SK-N-SH (cell line): ENCODE measurements at regions not wholly inside any gene's neighbourhood (a gene's known extent, or its start where the extent isn't known, plus 50 kb on each side); places are given as distances from the start of the nearest gene placed in this dataset.

ENCODE experiments used
- CTCF ChIA-PET: fragments of 300-600, 350-600 bp; formaldehyde crosslinking; extraction: SDS; loops from one replicate; lab custom pipeline; 2021; lab: Yijun Ruan, JAX
- POLR2A ChIA-PET: fragments of 350-600 bp; sonication (Branson Sonifier 250); formaldehyde crosslinking; extraction: SDS; loops from one replicate; lab custom pipeline; 2020; ENCODE audit warnings: antibody characterized with exemption, inconsistent platforms; lab: Yijun Ruan, JAX
- DNase-seq: peaks from one replicate; pipeline ENCODE4 v3.0.0; 2012
- H2AFZ ChIP-seq: fragments of 200-600 bp; sonication (generic); 2 replicates; pipeline ENCODE4 v1.8.1; 2016; ENCODE audit warnings: antibody characterized with exemption, mild to moderate bottlenecking, low read depth
- H3F3A ChIP-seq: fragments of 200-600 bp; sonication (generic); replicated peaks from 2 replicates; pipeline ENCODE3; 2016; ENCODE audit warnings: antibody characterized with exemption, mild to moderate bottlenecking; ENCODE audit not compliant: insufficient read depth
- H3K27ac ChIP-seq, 2 experiments: fragments of 200-500 bp in 1 of 2; fragments of 200-600 bp in 1 of 2; sonication (Bioruptor generic) in 1 of 2; sonication (generic), shearing (Covaris generic) in 1 of 2; 2 replicates each; pipeline versions ENCODE4 v1.5.1 to v1.6.1; 2014 to 2016; ENCODE audit warnings: low read depth in 2 of 2, inconsistent platforms in 1 of 2, low read length in 1 of 2, mild to moderate bottlenecking in 1 of 2, mixed read lengths in 1 of 2
- H3K27me3 ChIP-seq: fragments of 200-600 bp; sonication (generic), shearing (Covaris generic); 2 replicates; pipeline ENCODE4 v1.6.1; 2016; ENCODE audit warnings: mixed run types; ENCODE audit not compliant: insufficient read depth
- H3K36me3 ChIP-seq, 2 experiments: fragments of 200-500 bp in 1 of 2; fragments of 200-600 bp in 1 of 2; sonication (Bioruptor generic) in 1 of 2; sonication (generic) in 1 of 2; replicated peaks in 1 of 2; 2 replicates each; pipeline versions ENCODE3 to v1.5.1; 2014 to 2016; ENCODE audit warnings: low read length in 1 of 2, mild to moderate bottlenecking in 1 of 2; ENCODE audit not compliant: insufficient read depth in 2 of 2, control insufficient read depth in 1 of 2
- H3K4me1 ChIP-seq, 2 experiments: fragments of 200-500 bp in 1 of 2; fragments of 200-600 bp in 1 of 2; sonication (Bioruptor generic) in 1 of 2; sonication (generic), shearing (Covaris generic) in 1 of 2; 2 replicates each; pipeline versions ENCODE4 v1.5.1 to v1.6.1; 2014 to 2016; ENCODE audit warnings: low read depth in 1 of 2, low read length in 1 of 2, mixed run types in 1 of 2; ENCODE audit not compliant: insufficient read depth in 2 of 2, control insufficient read depth in 1 of 2
- H3K4me2 ChIP-seq: fragments of 200-600 bp; sonication (generic), shearing (Covaris generic); 2 replicates; pipeline ENCODE4 v1.6.1; 2017; ENCODE audit warnings: mixed run types
- H3K4me3 ChIP-seq, 2 experiments: fragments of 200-500 bp in 1 of 2; fragments of 200-600 bp in 1 of 2; sonication (Bioruptor generic) in 1 of 2; sonication (generic), shearing (Covaris generic) in 1 of 2; 2 replicates each; pipeline versions ENCODE4 v1.5.1 to v1.8.1; 2014 to 2016; ENCODE audit warnings: low read depth in 2 of 2, inconsistent platforms in 1 of 2, low read length in 1 of 2, mild to moderate bottlenecking in 1 of 2, mixed read lengths in 1 of 2, moderate library complexity in 1 of 2
- H3K79me2 ChIP-seq: fragments of 200-600 bp; sonication (generic); 2 replicates; pipeline ENCODE4 v1.8.1; 2017; ENCODE audit warnings: mild to moderate bottlenecking; ENCODE audit not compliant: insufficient read depth
- H3K9ac ChIP-seq: fragments of 200-600 bp; sonication (generic); 2 replicates; pipeline ENCODE4 v1.6.1; 2017; ENCODE audit warnings: mixed run types
- H3K9me2 ChIP-seq: fragments of 200-600 bp; sonication (generic); 2 replicates; pipeline ENCODE4 v1.6.1; 2017; ENCODE audit warnings: mixed run types
- H3K9me3 ChIP-seq: fragments of 200-600 bp; sonication (generic); 2 replicates; pipeline ENCODE4 v1.6.1; 2017; ENCODE audit warnings: mixed run types, mild to moderate bottlenecking, moderate library complexity
- H4K20me1 ChIP-seq: fragments of 200-600 bp; sonication (generic); 2 replicates; pipeline ENCODE4 v1.6.1; 2017; ENCODE audit warnings: mild to moderate bottlenecking, mixed run types; ENCODE audit not compliant: insufficient read depth
- CHD2 ChIP-seq: fragments of 150-350 bp; IDR thresholded peaks from 2 replicates; pipeline ENCODE4 v1.6.1; 2018; ENCODE audit warnings: low read length; ENCODE audit not compliant: partially characterized antibody
- EP300 ChIP-seq, 2 experiments: IDR thresholded peaks; 2 replicates each; pipeline versions ENCODE4 v1.4.0 to v1.6.1; 2012; ENCODE audit warnings: borderline replicate concordance in 1 of 2, low read depth in 1 of 2, low read length in 1 of 2
- EZH2phosphoT487 ChIP-seq: fragments of 200-600 bp; sonication (generic); IDR thresholded peaks from 2 replicates; pipeline ENCODE4 v1.6.1; 2017; ENCODE audit warnings: low read depth, mixed run types, mild to moderate bottlenecking, antibody characterized with exemption, moderate library complexity, borderline replicate concordance
- FOSL2 ChIP-seq: IDR thresholded peaks from 2 replicates; pipeline ENCODE4 v1.4.0; 2012; ENCODE audit warnings: low read depth, mild to moderate bottlenecking, moderate library complexity, borderline replicate concordance
- FOXJ3 ChIP-seq: sonication (generic); formaldehyde crosslinking; IDR thresholded peaks from 2 replicates; pipeline ENCODE4 v1.5.1; 2020; ENCODE audit warnings: mild to moderate bottlenecking, missing genetic modification reagents
- GABPA ChIP-seq: IDR thresholded peaks from 2 replicates; pipeline ENCODE4 v1.4.0; 2012; ENCODE audit warnings: low read depth, mild to moderate bottlenecking
- GATA2 ChIP-seq: sonication (generic); formaldehyde crosslinking; IDR thresholded peaks from 2 replicates; pipeline ENCODE4 v1.5.0; 2020; ENCODE audit warnings: mild to moderate bottlenecking, missing genetic modification reagents
- IRF3 ChIP-seq: fragments of 150-350 bp; IDR thresholded peaks from 2 replicates; pipeline ENCODE4 v1.6.1; 2016; ENCODE audit warnings: mild to moderate bottlenecking, low read depth, low read length
- JUND ChIP-seq: IDR thresholded peaks from 2 replicates; pipeline ENCODE4 v1.4.0; 2012
- MAX ChIP-seq: IDR thresholded peaks from 2 replicates; pipeline ENCODE4 v1.4.0; 2012; ENCODE audit warnings: low read depth
- NRF1 ChIP-seq: IDR thresholded peaks from 2 replicates; pipeline ENCODE4 v1.6.1; 2012; ENCODE audit warnings: low read depth, mild to moderate bottlenecking, low read length
- PBX3 ChIP-seq: IDR thresholded peaks from 2 replicates; pipeline ENCODE4; 2012
- POLR2AphosphoS5 ChIP-seq: IDR thresholded peaks from 2 replicates; pipeline ENCODE4 v1.6.1; 2012; ENCODE audit warnings: low read depth, low read length
- RCOR1 ChIP-seq: fragments of 150-350 bp; IDR thresholded peaks from 2 replicates; pipeline ENCODE4 v1.6.1; 2017; ENCODE audit warnings: antibody characterized with exemption, low read length
- REST ChIP-seq: IDR thresholded peaks from 2 replicates; pipeline ENCODE4 v1.6.1; 2012; ENCODE audit warnings: mild to moderate bottlenecking, low read depth, low read length, moderate library complexity
- RFX5 ChIP-seq: IDR thresholded peaks from 2 replicates; pipeline ENCODE4 v1.6.1; 2012; ENCODE audit warnings: mild to moderate bottlenecking, improper control_type of control experiment, low read length
- RXRA ChIP-seq: IDR thresholded peaks from 2 replicates; pipeline ENCODE4 v1.4.0; 2012; ENCODE audit warnings: low read depth, mild to moderate bottlenecking, borderline replicate concordance
- SMC3 ChIP-seq: IDR thresholded peaks from 2 replicates; pipeline ENCODE4 v1.6.1; 2012; ENCODE audit warnings: low read depth, low read length, improper control_type of control experiment
- TAF1 ChIP-seq: IDR thresholded peaks from 2 replicates; pipeline ENCODE4 v1.6.1; 2012; ENCODE audit warnings: low read depth, mild to moderate bottlenecking, low read length, moderate library complexity, borderline replicate concordance
- TCF12 ChIP-seq: IDR thresholded peaks from 2 replicates; pipeline ENCODE4 v1.4.0; 2012
- USF1 ChIP-seq: IDR thresholded peaks from 2 replicates; pipeline ENCODE4 v1.4.0; 2012; ENCODE audit warnings: low read depth, borderline replicate concordance
- WGBS: methylation state at CpG from one replicate; pipeline ENCODE4 v1.1.6; 2017; ENCODE audit warnings: low lambda C conversion rate; 5-methylcytosine and 5-hydroxymethylcytosine counted together

- Histone ChIP-seq H3K9me3 (no peaks in the 10 kb centered on the region), H3F3A (no peaks in the 10 kb centered on the region), H3K27me3 (no peaks in the 10 kb centered on the region), H3K79me2 (no peaks in the 10 kb centered on the region), H3K36me3 (no peaks in the 10 kb centered on the region), H3K27ac (no peak overlapping the region), H3K4me2 (no peak overlapping the region), H4K20me1 (no peaks in the 10 kb centered on the region), H3K9me2 (no peaks in the 10 kb centered on the region), H2AFZ (no peak overlapping the region), H3K9ac (no peak overlapping the region), H3K4me1 (peaks cover 0 to 8% of the 10 kb centered on the region in 2 experiments; a peak in 2 of 4 replicates), H3K4me3 (no peak overlapping the region)
- POLR2A ChIA-PET: interaction anchor here (0.8 kb wide), 1 partner anchor 54 kb away, joined by 3 read pairs; no protein-coding TSS in a partner anchor
- TF ChIP-seq MAX: no peak
- no peak for TF ChIP-seq SMC3
- TF ChIP-seq RCOR1: no peak
- no peak for TF ChIP-seq FOXJ3 (CRISPR knock-in tag)
- no peak for TF ChIP-seq RXRA
- no peak for TF ChIP-seq NRF1
- TF ChIP-seq PBX3: no peak
- no peak for TF ChIP-seq EP300 (IDR thresholded peaks at IDR 0.05; ENCODE audit: borderline replicate concordance in 1 of 2, low read depth in 1 of 2, low read length in 1 of 2)
- TF ChIP-seq TCF12: no peak
- no peak for DNase-seq
- CTCF ChIA-PET: interaction anchor here (1.2 to 1.3 kb wide), 2 partner anchors 20 to 23 kb away, joined by 3 to 4 read pairs; no protein-coding TSS in a partner anchor
- 43% methylated on average over 5 of the region's 5 CpGs for WGBS
Measured at GRCh38 chr1:83746234-83746633, 252.7 kb downstream of the TTLL7 start.

- Histone ChIP-seq H3K4me3 (no peak overlapping the region), H3K9me3 (no peaks in the 10 kb centered on the region), H3K9ac (no peak overlapping the region), H3K79me2 (no peaks in the 10 kb centered on the region), H3K4me2 (no peak overlapping the region), H3K27me3 (no peaks in the 10 kb centered on the region), H4K20me1 (no peaks in the 10 kb centered on the region), H2AFZ (no peak overlapping the region), H3K9me2 (no peaks in the 10 kb centered on the region), H3K36me3 (no peaks in the 10 kb centered on the region), H3K4me1 (no peaks in the 10 kb centered on the region; a peak in 2 of 4 replicates), H3F3A (no peaks in the 10 kb centered on the region), H3K27ac (no peak overlapping the region)
- DNase-seq: no peak
- TF ChIP-seq USF1 (no peak), RFX5 (no peak), MAX (no peak), POLR2AphosphoS5 (no peak), CHD2 (no peak), FOSL2 (no peak), JUND (no peak), GABPA (no peak), GATA2 (CRISPR knock-in tag) (no peak), EZH2phosphoT487 (no peak), TAF1 (no peak), IRF3 (no peak), RXRA (no peak), REST (no peak)
- POLR2A ChIA-PET: no interaction called here
- WGBS: 15% methylated on average over 3 of the region's 3 CpGs
- CTCF ChIA-PET: interaction anchor here (1.0 to 1.2 kb wide), 2 partner anchors 11 to 17 kb away, joined by 3 read pairs; no protein-coding TSS in a partner anchor
Measured at GRCh38 chr1:83742446-83742845, 256.5 kb downstream of the TTLL7 start.
